Activated naive CD4-positive, alpha-beta T cell treated with anti-CD3 and anti-CD28 coated beads, Interleukin-2, amount 50 U/mL, for 16 hours (primary cell): ENCODE measurements at regions not wholly inside any gene's neighbourhood (a gene's known extent, or its start where the extent isn't known, plus 50 kb on each side); places are given as distances from the start of the nearest gene placed in this dataset.
"Not testable (repeated sequence)": the region's sequence is repeated elsewhere in the genome, so short reads cannot be mapped to it uniquely, and the experiment has no call there.

ENCODE experiments used
- DNase-seq: peaks from one replicate; pipeline ENCODE4 v3.0.0-alpha.2; 2020

DNA sequence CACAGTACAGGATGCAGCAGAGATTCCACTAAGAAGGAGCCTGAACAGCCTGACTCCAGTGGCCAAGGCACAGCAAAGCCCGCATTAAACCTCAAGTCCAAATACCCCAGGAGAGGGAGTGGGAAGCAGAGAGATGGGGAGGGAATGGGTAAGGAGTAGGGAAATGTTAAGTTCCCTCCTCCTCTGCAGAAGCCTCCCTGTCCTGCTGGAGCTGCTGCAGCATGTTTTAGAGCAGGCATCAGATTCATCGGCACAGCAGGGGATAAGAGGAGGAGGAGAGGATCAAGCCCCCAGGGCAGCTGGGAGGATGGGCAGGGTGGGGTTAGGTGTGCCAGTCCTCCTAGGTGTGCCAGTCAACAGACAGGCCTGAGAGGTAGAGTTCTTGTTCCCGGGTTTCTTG lies 709.7 kb downstream of the PTPRU start:
- no peak for DNase-seq

GRCh38 chr1:29945426-29945825 lies 709.1 kb downstream of the PTPRU start:
- no peak for DNase-seq

DNA sequence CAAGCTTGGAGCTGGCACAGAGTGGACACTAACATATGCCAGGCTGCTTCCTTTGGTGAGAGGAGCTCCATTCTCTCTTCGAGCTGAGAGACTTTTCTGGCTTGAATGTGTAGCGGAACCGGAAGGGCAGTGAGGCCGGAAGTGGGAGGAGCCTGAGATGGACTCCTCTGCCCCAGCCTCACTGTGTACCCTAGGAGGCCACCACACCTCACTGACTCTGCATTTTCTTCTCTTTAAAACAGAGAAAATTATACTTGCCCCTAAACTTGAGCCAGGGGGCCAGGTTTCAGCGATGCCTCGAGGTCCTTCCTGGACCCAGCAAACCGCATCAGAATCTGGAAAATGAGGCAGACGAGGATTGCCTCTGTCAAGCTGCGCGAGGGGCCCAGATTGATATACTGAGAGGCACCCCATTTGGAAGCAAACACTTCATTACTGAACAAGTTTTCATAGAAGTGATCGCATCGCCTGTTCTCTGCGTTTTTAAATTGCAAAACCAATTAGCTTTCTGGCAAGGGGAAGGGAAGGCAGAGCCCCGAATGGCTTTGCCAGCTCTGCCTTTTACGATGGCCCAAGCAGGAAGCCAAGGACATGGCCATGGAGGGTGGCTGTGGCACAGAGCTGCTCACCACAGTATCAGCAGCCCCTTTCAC lies 708.1 kb downstream of the PTPRU start:
- no peak for DNase-seq

GRCh38 chr1:29943034-29943433 lies 706.7 kb downstream of the PTPRU start:
- DNase-seq = no peak

DNA sequence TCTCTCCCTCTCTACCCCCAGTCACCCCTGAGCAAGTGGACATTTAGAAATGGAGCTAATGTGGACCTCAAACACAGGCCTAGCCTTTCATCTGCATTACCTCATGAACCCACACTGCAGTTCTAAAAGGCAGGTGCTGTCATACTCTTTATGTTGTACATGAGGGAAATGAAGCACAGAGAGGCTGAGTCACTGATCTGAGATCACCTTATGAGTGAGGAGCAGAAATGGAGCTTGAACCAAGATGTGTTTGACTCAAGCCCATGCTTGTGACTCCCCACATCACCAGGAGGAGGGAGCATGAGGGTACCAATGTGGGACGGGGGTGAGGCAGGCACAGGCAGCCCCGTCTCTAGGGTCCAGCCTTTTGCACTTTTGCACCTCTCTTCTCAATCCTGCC lies 702.8 kb downstream of the PTPRU start:
- DNase-seq = no peak

GRCh38 chr1:29937356-29937755 lies 701.0 kb downstream of the PTPRU start:
- DNase-seq = no peak

DNA sequence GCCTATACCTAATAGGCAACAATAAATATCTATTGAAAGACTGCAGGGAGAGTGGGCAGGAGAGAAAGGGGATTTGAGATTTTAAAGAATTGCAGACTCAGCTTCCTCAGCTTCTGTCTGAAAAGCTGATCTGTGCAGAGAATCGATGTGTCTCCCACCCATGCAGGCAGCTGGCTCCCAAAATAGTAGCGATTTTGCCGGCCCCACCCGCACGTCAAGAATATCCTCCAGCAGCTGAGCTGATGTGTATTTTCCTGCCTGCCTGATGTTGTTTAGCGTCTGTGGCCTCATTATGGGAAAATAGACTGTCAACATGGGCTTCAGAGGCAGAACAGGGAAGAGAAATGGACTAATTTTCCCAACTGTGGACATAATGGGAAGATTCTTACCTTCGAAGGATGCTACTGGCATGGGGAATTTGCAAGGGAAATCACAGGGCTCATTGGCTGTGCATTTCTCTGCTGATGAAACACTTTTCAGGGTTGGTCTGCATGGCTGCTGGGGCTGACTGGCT lies 699.8 kb downstream of the PTPRU start:
- no peak for DNase-seq

- no peak for DNase-seq
Measured at GRCh38 chr1:29934255-29934772, 698.0 kb downstream of the PTPRU start.

DNA sequence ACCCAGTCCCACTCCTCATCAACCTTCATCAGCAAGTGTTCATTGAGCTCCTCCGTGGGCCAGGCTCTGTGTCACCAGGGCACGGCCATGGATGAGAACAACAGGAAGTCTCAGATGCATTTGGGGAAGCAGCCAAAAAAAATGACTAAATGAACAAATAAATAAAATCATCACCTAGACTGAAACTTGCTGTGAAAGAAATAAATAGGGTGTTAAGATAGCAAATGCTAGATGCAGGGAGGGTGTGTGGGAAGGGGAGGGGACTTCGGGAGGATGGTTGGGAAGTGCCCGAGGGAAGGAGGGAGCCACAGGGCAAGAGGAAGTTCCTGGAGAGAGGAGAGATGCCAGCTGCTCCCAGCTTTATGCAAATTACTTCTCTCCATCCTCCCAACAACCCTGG lies 696.7 kb downstream of the PTPRU start:
- DNase-seq = no peak

DNA sequence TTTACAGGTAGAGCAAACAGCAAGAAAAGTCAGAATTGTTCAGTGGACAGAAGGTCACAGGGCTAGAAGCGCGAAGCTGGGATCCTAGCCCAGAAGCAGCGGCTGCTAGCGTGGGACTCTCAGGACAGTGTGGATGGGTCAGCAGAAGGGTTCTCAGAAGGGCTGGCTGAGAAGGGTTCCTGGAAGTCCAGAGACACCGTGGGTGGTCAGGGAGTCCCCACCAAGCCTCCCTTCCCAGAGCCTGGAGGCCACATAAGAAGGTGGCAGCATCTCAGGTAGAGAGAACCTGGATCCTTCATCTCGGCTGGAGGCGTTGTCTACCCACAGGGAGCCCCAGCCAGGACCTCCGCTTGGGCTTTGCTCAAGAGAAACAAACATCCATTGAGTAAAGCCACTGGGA lies 696.3 kb downstream of the PTPRU start:
- no peak for DNase-seq

GRCh38 chr1:29931477-29932175 lies 695.3 kb downstream of the PTPRU start:
- no peak for DNase-seq

DNA sequence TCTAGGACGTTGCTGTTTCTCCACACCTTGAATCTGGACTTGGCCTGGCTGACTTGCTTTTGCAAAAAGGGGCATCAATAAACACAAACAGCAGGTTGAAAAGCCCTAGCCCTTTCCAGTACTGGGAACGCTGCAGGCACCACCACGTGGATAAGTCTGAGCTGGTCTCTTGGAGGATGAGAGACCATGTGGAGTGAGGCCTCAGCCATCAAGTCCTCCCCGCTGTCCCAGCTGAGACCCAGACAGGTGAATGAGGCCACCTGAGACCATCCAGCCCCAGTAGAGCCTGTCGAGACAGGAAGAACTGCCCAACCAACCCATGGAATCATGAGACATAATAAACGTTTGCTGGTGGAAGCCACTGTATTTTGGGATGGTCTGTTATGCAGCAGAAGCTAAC lies 688.7 kb downstream of the PTPRU start:
- DNase-seq = no peak

DNA sequence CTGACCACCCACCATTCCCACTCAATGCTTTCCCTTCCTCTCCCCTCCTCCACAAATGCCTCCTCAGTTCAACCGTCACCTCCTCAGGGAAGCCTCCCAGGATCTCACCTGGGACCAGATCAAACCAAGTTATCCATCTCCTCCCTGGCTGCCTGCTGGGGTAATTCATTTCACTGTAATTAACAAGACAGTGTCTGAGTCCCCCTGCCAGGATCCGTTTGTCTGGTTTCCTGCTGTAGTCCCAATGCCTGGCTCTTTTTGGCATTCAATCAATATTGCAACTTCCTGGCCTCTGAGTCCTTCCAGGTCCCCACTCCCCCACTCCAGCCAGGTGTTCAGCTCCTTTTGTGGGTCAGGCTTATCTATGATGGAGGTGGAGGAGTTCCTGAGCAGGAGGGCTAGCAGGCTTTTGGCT lies 687.7 kb downstream of the PTPRU start:
- no peak for DNase-seq

- no peak for DNase-seq
Measured at GRCh38 chr1:29921741-29922140, 685.4 kb downstream of the PTPRU start.

DNA sequence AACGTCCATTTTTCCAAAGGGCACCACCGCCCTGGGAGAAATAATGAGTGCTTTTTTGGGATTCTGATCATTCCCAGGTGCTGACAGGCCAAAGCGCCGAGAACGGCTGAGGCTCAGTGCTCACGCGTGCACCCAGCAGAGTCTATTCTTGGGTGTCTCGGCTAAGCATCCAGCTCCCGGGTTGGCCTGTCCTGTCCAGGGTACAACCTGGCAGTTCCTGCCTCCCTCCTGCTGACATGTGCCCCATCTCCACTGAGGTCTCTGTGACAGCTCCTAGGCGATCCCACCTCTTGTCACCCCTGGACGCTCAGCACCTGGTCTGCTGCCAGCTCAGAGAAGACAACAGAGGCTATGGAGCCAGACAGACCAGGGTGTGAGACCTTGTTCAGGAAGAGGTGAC lies 684.5 kb downstream of the PTPRU start:
- no peak for DNase-seq

DNA sequence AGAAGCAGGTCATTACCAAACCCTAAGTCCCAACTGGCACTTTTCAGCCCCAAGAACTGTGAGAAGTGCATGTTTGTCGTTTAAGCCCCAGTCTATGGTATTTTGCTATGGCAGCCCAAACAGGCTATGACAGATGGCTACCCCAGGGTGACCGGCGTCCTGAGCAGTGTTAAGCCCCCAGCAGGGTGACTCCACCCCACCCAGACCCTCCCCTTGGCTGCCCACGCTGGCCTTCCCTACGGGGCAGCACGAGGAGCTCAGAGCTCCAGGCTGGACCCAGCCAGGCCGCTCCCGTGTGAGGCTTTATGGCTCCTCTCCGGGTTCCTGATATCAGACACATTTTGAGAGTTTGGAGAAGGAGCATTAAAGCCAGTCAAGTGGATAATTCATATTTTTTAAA lies 684.0 kb downstream of the PTPRU start:
- DNase-seq = no peak

- not testable (repeated sequence) for DNase-seq
Measured at GRCh38 chr1:29919041-29919440, 682.7 kb downstream of the PTPRU start.

DNA sequence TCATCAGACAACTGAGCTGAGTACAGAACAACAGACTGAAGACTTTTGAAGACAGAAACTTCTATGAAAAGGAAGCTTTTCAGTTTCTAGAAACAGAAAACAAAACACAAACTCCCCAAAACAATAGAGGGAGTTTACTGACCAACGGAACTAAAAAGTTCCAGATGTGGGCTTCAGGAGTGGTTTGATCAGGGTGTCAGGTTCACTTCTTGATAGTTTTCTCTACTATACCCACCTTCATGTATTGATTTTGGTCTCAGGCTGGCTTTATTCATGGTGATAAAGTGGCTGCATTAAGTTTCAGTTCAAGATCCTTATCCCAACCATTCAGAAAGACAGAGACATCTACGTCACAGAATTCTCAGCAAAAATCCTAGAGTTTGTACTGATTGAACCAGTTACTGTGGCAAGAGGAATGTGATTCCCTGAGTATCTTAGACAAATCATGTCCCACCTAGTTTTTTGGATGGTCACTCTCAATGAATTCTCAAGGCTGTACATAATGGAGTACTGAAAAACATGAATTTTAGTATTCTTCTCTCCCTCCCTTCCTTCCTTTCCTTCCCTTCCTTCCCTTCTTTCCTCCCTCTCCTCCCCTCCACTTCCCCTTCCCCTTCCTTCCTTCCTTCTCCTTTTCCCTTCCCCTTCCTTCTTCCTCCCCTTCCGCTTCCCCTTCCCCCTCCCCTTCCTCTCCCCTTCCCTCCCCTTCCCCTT lies 680.5 kb downstream of the PTPRU start:
- no peak for DNase-seq

DNA sequence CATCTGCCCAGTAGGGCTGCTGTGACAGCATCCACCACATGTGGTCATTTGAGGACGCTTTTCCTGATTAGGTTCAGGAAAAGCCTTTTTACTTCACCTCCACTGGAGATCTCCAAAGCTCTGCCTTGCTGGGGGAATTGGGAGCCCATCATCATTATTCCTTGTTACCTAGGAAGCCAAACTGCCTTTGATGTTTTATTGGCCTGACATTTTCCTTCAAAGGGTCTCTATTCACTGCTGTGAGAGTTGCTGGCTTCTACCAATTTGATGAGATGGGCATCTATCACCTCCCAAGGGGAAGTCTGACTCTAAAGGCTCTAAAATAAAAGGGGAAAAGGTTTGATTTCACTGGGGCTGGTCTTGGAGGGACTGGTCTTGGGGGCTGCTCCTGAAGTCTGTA lies 678.6 kb downstream of the PTPRU start:
- no peak for DNase-seq

DNA sequence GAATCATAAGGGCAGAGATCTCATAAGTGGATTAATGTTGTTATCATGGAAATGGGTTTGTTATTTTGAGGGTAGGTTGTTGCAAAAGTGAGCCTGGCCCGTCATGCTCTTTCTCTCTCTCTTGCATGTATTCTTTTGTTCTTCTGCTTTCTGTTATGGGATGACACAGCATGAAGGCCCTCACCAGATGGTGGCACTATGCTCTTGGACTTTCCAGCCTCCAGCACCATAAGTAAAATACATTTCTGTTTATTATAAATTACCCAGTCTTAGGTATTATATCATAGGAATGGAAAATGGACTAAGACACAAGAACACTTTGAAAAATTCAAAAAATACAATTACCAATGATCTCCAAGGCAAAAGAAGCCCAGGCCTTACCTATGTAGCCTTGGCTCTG lies 676.1 kb downstream of the PTPRU start:
- no peak for DNase-seq

DNA sequence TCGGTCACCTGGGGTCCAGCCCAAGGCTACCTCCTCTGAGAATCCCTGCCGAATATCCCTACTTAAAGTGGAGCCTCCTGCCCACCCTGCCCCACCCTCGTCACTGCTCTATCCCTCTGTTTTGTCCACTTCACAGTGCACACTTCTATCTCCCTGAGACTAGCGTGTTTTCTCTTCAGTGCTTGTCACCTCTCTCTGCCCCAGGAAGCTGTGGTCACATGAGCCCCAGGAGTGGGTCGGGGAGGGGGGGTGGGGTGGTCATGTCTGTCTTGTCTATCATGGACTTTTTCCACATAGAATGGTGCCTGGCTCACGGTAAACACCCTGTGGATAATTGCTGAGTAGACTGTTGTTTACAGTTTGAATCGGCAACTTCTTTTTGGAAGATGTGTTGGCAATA lies 673.6 kb downstream of the PTPRU start:
- no peak for DNase-seq

- no peak for DNase-seq
Measured at GRCh38 chr1:29907596-29907995, 671.3 kb downstream of the PTPRU start.

DNA sequence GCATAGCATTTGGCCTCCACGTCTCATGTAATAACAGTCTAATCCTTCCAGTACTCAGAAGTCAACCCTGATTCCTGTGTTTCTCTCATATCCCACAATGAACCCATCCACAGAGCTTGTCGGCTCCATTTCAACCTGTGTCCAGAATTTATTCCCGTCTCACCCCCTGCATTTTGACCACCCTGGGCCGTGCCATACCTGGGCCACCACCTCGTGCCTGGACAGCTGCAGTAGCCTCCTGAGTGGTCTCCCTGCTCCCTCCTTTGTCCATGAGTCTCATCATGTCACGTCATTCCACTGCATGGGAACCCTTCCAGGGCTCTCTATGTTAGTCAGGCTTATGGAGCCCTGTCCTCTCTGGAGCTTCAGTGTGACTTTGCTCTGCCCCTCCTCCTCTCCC lies 670.6 kb downstream of the PTPRU start:
- DNase-seq = no peak
